ENCODE measurements at regions not wholly inside any gene's neighbourhood (a gene's known extent, or its start where the extent isn't known, plus 50 kb on each side); places are given as distances from the start of the nearest gene placed in this dataset.

GRCh38 chr4:111028795-111029194 lies 405.9 kb upstream of the PITX2 start:
- no peak for TF ChIP-seq EZH2 (IDR thresholded peaks at IDR 0.05; ENCODE audit: borderline replicate concordance, insufficient read depth, low read depth, low read length, poor library complexity, severe bottlenecking)
- TF ChIP-seq, protein P1, sequence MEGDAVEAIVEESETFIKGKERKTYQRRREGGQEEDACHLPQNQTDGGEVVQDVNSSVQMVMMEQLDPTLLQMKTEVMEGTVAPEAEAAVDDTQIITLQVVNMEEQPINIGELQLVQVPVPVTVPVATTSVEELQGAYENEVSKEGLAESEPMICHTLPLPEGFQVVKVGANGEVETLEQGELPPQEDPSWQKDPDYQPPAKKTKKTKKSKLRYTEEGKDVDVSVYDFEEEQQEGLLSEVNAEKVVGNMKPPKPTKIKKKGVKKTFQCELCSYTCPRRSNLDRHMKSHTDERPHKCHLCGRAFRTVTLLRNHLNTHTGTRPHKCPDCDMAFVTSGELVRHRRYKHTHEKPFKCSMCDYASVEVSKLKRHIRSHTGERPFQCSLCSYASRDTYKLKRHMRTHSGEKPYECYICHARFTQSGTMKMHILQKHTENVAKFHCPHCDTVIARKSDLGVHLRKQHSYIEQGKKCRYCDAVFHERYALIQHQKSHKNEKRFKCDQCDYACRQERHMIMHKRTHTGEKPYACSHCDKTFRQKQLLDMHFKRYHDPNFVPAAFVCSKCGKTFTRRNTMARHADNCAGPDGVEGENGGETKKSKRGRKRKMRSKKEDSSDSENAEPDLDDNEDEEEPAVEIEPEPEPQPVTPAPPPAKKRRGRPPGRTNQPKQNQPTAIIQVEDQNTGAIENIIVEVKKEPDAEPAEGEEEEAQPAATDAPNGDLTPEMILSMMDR (IDR thresholded peaks at IDR 0.05): no peak

All from B cell (primary cell).